GM21423 (cell line): ENCODE measurements at regions not wholly inside any gene's neighbourhood (a gene's known extent, or its start where the extent isn't known, plus 50 kb on each side); places are given as distances from the start of the nearest gene placed in this dataset.

Source experiments
- ATAC-seq: cut with Tn5 transposase; IDR thresholded peaks from one replicate; pipeline ENCODE4 v1.9.1; 2021; ENCODE audit warnings: mild to moderate bottlenecking, moderate library complexity; ENCODE audit not compliant: unreplicated experiment

DNA sequence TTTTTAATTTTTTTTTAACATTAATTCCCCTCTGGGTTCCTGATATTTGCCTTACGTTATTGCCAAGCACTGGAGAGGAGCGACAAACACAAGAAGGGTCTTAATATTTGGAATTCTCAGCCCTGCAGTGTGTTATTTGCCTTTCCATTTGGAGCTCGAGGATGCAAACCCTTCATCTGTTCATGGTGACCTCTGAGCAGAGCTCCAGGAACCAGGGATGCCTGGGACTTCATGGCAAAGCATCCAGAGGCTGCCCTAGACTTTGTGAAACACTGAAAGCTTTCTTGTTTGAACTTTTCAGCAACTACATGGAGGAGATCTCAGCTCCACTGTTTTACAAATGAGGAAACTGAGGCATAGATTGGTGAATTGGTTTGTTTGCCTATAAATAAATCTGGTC, 254.2 kb downstream of the CBLN1 start:
- no peak for ATAC-seq

DNA sequence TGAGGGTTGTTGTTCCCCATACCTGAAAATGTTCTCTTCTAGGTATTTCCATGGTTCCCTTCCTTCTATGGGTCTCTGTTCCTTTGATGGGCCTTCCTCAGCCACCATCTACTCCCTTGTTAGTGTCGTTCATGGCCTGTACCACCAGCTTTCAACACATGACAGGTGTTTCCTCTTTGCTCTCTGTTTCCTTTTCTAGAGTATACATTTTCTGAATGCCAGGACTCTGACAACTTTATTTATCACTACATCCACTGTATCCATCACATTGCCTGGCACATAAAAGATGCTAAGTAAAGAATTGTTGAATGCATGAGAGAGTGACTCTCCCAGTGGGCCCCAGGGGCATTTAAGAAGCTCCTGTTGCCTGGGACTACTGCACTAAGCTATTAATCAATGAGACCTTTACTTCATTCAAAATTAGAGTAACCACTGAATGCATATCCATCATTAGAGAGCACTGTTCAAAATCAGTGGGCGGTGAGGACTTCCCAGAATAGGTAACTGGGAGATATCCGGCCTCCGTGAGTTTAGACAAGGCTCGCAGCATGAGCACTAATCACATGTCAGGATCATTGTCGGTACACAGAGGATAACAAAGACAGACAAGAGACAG, 255.0 kb downstream of the CBLN1 start:
- ATAC-seq, result no peak

DNA sequence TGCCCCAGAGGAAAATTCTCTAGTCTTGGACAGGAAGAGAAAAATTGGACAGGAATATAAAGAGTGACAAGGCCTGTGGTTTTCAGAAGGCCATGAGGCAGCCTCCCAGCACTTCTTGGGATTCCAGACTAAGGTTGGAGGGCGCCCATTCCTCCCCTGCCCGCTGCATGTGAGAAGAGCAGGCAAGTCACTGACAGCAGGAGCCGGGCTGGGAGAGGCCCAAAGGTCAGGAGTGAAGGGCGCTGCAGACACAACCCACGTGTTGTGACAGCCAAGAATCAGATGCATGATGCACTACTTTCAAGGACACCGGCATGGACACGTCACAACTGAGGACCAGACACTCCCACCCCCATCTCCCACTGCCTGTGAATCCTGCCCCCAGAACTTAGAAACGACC, 256.7 kb downstream of the CBLN1 start:
- ATAC-seq, result no peak

DNA sequence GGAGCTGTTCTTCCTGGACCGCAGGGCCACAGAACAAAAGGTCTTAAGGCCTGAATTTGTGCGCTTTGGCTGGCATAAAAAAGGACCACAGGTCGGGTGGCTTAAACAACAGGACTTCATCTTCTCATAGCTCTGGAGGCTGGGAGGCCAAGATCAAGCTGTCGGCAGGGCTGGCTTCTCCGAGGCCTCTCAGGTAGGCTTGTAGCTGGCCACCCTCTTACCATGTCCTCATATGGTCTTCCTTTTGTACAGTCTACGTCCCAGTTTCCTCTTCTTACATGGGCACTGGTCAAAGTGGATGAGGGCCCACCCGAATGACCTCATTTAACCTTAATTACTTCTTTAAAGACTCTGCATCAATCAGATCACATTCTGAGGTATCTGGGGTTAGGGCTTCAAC, 257.6 kb downstream of the CBLN1 start:
- no peak for ATAC-seq

DNA sequence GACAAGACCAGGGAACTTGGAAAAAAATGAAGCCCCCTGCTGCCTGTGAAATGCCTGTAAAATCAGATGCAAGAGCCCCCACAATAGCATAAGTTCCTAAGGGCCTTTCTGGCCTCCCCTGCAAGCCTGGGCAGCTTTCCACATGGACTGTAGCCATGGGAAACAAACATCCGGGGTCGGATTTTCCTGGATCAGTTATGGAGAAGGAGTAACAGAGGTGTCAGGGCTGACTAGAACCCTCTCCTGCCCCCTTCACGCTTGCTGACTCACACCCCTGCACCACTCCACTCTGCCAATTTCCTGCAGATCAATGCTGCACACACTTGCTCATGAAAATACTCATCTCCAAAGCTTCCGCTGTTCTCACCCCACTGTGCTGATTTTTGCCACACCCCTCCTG, 258.6 kb downstream of the CBLN1 start:
- no peak for ATAC-seq

DNA sequence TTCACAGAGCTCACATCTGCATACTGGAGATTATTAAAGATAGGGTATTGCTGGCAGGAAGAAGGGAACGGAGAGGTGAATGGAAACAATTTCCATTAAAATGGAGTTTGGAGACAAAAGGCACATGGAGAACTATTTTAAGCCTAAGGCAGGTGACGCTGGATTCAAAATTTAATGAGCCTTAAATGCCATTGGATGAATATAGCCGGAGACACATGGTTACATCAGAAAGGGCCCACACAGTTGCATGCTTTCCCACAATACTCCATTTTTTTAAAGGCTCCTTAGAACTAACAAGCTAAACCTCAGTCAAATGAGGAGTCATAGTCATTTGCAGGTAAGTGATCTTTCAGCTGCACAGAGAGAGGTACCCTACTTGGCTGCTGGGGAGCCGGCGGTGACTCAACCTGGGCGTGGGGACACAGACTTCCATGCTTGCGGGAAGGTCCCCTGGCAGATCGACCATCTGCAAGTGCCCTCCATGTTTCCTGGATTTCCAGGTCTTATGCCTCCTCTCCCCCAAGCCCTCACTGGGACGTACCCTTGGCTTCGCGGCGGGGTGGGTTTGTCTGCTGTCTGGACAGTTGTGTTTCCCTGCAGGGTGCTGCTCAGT, 259.2 kb downstream of the CBLN1 start:
- no peak for ATAC-seq

DNA sequence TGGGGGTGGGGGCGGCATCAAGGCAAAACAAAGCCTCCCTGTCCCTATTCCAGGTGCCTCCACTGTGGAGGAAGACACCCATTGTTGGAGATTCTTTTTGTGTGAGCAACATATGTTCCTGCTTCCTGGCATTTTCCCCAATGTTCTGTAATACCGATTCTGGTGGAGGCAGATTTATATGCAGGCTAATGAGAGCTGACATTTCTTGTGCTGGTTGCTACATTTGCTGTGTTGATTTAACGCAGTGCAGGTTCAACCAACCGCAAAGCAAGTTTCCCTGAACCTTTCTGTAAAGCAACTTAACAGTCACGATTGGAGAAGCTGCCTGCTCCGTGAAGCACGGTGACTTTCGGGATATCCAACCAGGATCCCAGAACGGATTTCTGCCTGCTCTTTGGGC, 260.5 kb downstream of the CBLN1 start:
- no peak for ATAC-seq

DNA sequence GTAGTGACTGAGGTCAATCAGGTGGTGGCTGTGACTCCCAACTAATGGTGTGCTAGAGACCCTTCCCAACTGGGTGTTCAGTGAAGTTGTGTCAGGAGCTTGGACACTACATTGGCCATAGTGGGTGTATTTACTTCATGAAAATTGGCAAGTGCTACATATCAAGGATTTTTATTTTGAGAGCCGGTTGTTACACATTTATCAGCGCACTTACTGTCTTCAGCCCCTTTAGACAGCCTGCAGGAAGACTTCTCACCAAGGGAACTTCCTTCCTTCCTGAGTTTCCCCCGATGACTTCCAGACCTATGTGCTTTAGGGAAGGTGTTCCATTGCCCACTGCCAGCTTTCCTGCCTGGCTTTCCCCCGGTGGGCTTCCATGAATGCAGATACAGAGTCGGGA, 261.2 kb downstream of the CBLN1 start:
- no peak for ATAC-seq

DNA sequence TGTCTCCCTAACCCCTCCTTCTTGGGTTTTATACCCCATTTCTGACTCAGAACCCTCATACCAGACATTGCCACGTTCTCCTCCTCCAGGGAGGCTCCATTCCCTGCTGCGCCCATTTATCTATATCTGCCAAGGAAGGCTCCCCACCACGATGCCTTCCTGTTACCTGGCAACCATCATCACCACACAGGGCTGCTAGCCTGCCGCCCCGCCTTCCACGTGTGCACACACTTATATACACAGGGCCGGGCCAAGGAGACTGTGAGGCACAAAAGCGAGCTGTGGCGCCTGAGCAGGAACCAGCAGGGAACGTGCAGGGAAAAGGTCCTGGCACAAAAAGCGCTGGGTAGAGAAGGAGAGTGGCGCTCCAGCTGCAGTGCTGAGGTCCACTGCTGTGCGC, 261.8 kb downstream of the CBLN1 start:
- no peak for ATAC-seq

DNA sequence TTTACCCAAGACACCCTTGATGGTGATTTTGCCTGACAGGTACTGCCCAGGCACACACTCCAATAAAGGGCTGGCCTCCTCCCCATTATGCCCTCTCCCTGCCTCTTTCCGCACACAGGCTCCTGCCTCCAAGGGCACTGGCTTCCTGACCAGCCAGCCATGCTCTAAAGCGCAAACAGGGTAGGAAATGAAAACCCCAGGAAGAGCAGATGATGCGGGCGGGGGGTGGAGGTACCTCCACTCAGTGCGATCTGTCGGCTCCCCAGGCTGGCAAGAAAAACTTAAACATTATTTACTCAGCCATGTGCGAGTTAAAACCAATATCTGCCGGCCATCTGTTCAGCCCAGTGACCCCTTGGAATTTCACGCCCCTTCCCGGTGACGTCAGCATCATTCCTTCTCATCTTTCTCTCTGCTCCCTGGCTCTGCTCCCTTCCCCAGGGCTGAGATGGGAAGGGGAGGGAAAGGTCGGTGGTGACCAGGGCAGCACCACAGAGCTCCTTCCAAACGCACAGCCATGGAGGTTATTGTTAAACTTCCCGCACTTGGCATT, 262.5 kb downstream of the CBLN1 start:
- no peak for ATAC-seq

DNA sequence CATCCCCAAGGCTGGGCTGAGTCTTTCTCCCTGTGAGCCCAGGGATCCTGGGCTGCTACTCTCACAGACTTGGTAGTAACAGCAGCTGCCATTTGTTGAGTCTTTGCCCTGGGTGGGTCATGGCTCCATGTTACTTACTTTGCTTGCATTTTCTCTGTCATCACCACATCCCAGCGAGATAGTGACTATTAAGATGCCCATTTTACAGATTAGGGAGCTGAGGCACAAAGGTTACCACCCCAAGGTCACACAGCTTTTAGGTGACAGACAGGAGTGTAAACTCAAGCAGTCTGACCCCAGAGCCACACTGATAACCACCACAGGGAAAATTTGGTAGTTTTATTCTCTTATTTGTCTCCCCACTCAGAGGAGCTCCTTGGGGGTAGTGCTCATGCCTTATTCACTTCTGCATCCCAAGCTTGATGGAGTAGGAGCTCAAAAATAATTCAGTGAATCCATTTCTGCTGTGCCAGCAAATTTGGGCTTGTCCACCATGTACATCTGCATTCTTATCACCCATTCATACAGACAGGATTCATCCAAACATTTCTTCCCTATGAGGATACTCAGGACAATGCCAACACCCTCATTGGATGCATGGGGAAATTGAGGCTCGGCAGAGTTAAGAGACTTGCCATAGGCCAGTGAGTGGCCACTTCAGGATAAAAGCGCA, 263.2 kb downstream of the CBLN1 start:
- no peak for ATAC-seq

DNA sequence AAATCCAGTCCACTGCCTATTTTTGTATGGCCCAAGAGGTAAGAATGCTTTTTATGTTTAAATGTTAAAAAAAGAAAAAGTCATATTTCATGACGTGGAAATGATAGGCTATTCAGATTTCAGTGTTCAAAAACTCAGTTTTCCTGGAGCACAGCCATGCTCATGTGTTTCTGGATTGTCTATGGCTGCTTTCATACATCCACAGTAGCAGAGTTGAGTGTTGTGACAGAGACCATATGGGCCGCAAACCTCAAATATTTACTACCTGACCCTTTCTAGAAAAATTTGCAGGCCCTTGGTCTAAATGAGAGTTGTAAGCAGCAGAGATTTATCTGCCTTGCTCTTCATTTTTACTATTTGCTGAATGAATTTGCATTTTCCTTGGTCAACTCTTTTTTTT, 264.1 kb downstream of the CBLN1 start:
- no peak for ATAC-seq

DNA sequence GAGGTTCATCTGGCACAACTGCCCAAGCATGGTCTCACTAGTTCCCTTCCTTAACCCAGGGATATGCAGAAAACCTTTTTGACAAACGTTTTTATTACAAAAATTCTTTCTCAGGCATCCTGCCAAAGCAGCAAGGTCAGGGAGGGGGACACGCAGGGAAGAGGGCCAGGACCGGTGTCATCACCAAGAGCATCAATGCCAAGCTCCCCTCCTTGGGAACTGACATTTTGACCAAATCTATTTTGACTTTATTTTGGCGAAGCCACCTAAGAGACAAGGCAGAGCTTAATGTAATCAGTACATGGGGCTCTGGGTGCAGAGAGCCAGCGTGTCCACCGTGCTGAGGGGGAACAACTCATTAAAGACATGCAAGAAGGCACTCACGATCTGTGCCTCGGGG, 265.2 kb downstream of the CBLN1 start:
- ATAC-seq, result no peak

DNA sequence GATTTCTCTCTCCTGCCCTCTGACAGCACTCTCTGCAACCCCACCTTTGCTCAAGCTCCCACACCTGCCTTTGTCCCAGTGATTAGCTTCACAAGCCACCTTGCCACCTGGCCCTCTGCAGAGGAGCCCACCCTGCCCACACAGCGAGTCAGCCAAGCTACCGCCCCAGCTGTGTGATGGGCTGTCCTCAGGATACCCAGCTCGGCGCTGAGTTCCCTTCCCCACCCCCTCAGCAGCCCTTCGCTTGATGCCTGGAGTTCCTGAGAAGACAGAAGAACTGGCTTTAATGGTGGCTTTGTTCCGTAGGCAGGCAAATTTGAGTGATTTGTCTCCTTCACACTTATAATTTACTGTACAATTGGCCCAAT, 266.4 kb downstream of the CBLN1 start:
- ATAC-seq, result no peak

DNA sequence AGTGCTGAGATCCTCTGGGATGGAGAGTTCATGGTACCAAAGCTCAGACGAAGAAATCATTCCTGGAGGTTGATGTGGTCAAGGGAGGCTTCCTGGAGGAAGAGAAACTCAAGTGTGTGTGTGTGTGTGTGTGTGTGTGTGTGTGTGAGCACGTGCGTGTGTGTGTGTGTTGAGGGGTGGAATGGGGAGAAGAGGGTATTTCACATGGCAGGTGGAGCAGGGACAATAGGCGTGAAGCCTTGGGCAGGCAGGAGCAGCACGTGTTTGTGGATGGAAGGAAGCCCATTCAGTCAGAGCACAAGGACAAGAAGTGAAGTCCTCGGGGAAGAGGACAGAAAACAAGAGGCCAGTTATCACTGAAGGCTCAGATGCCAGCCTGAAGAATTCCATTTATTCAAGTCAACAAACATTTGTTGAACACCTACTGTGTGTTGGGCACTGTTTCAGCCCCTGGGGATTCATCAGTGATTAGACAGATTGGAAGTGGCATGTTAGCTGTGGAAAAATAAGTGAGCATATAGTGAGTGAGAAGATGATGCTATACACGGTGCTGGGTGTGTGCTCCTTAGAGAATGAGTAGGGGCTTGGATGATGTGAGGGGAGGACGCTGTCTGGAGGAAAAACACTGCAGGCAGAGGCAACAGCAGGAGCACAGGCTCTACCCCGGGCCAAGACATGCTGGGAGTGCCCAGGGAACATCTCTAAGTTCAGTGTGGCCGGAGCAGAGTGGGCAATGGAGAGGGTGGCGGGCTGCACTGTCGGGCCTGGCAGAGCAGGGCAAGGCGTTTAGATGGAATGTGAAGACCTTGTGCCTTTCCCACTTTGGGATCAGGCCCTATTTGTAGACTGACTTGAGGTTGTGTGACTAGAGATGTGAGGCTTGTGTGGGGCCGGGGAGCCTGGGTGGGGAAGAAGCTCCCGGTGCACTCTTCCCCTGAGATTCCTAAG, 267.1 kb downstream of the CBLN1 start:
- ATAC-seq, result no peak

DNA sequence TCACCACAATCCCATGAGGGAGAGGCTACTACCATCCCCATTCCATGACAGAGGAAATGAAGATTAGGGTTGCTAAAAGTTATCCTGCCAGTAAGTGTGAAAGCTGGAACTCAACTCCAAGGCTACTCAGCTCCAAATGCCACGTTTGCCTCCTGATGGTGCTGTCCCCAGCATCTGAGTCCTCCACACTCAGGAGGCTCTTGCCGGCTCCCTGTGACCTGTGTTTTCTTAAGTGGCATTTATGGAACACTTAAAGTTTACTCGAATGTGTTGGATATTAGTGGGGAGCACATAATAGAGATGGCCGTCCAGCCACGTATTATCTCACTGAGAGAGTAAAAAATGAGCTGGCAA, 267.9 kb downstream of the CBLN1 start:
- no peak for ATAC-seq

DNA sequence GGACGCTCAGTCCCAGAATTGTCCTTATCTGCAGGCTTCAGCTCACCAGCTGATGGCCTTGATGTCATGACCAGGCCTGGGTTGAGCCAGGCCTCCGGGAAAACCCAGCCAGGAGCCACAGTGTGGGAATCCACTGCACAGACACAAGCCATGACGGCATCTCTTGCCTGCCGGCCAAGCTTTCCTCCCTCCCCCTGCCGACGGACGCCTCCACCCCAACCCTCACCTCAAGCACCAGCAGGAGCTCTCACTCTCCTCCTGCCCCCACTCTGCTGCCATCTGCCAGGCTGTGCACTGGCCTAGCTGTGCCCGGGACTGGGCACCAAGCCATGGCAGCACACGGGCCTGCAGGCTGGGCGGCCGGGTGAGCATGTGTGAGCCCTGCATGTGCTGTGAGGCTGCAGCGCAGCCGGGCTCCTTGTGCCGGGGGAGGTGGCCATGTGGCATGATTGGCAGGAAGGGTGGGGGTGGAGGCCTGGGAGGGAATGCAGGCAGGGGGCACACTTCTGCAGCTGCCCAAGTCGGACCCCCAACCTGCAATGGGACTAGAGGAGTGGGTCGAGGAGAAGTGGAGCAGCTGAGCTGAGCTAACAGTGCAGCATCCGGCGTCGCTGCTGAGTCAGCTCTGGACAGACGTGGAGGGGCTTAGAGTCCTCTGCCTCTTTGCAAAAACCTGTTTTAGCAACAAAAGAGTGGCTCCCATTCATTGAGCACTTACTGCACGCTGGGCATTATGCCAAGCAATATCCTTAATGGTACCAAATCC, 268.5 kb downstream of the CBLN1 start:
- no peak for ATAC-seq

DNA sequence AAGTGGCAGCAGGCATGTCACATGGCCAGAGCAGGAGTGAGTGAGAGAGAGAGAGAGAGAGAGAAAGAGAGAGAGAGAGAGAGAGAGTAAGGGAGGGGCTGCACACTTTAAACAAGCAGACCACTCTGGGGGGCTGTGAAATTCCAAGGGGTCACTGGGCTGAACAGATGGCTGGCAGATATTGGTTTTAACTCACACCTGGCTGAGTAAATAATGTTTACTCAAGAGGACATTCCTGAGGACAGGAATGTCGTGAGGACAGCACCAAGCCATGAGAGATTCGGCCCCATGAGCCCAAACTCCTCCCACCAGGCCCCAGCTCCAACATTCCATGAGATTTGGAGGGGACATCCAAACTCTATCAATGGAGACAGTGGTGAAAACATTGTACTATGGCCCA, 269.7 kb downstream of the CBLN1 start:
- ATAC-seq, result no peak

DNA sequence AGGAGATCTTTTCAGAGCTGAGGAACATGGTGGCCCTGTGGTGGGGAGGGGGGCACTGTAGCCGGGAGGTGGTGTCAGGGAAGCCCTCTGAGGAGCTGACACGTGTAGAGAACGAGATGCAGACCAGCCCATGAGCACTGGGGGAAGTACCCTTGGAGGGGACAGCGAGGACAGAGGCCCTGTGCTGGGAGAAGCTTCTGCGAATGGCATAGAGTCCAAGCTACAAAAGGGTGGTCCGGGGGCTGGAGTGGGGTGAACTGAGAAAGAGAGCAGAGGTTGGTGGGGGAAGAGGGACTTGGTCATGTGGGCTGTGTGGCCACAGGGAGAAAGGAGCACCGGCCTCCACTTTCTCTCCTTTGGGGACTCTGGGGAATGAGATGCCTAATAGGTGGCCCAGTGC, 270.8 kb downstream of the CBLN1 start:
- no peak for ATAC-seq

DNA sequence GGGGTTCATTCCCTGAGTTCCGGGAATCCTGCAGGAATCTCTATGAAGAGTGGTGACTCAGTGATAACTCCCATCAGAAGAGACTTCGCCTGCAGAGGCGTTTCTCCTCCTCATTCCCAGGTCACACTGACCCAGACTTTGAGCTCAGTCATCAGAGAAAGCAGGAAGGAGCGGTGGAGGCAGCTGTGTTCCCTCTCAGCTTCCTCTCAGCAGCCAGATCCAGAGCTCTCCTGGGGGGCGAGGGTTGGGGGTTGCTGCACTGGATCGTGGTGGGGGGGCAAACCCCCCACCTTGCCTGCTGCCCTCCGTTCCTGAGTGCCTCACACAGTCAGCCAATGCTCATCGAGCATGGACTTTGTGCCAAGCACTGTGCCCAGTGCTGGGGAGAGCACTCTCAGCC, 271.2 kb downstream of the CBLN1 start:
- no peak for ATAC-seq

DNA sequence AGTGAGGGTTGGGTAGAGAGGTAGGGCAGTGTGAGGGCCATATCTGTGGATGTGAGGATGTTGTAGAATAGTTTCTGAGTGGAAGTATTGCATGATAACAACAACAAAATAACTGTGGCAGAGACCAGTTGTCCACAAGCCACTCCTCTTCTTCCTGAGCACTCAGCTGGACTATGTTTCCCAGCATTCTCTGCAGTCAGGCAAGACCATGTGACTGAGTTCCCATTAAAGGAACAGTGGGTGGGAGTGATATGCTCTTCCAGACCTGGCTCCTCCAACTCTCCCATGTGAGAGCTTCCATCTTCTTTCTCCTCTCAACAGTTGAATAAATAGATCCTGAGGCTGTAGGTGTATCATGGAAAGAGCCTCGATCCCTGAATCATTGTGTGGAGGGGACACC, 272.4 kb downstream of the CBLN1 start:
- no peak for ATAC-seq
